ENCODE measurements at regions not wholly inside any gene's neighbourhood (a gene's known extent, or its start where the extent isn't known, plus 50 kb on each side); places are given as distances from the start of the nearest gene placed in this dataset.

- TF ChIP-seq GATAD2B (conservative IDR thresholded peaks at IDR 0.05; ENCODE audit: low read depth): no peak
- TF ChIP-seq CBX3 (IDR thresholded peaks at IDR 0.05; ENCODE audit: borderline replicate concordance, low read depth): no peak
These were observed 151.5 kb upstream of the ERCC4 start (continued) for GRCh38 chr16:13768471-13768870.

GRCh38 chr16:13770436-13770835 lies 149.5 kb upstream of the ERCC4 start:
- no peaks in the 10 kb centered on the region for H4K20me1 ChIP-seq (ENCODE audit: control insufficient read depth, insufficient read depth)
- no peak for FAIRE-seq
- TF ChIP-seq RB1 (IDR thresholded peaks at IDR 0.05; ENCODE audit: borderline replicate concordance): no peak
- no peak for TF ChIP-seq MAX (IDR thresholded peaks at IDR 0.05; ENCODE audit: low read depth, low read length)
- no peak for TF ChIP-seq WRNIP1 (IDR thresholded peaks at IDR 0.05; ENCODE audit: borderline replicate concordance, low read depth, low read length)
- TF ChIP-seq EED (IDR thresholded peaks at IDR 0.05; ENCODE audit: low read depth): no peak
- no peak for TF ChIP-seq BHLHE40 (IDR thresholded peaks at IDR 0.05; ENCODE audit: borderline replicate concordance in 1 of 2, low read depth in 2 of 2, low read length in 1 of 2)
- no peak for TF ChIP-seq HDAC2 (IDR thresholded peaks at IDR 0.05)
- no peak for TF ChIP-seq GATAD2B (conservative IDR thresholded peaks at IDR 0.05; ENCODE audit: low read depth)
- TF ChIP-seq TBL1XR1 (IDR thresholded peaks at IDR 0.05; ENCODE audit: low read depth, low read length): no peak
- TF ChIP-seq ZNF217 (IDR thresholded peaks at IDR 0.05): no peak
- no peak for TF ChIP-seq ETV6 (conservative IDR thresholded peaks at IDR 0.05 in 1 of 2, IDR thresholded peaks at IDR 0.05 in 1 of 2; ENCODE audit: borderline replicate concordance in 1 of 2, low read depth in 1 of 2)
- no peak for TF ChIP-seq RFX5 (IDR thresholded peaks at IDR 0.05; ENCODE audit: low read depth, low read length)
- in situ Hi-C loops (cut with MboI): no loop called here
- H3K4me2 ChIP-seq (ENCODE audit: control insufficient read depth, insufficient read depth): no peak overlapping the region
- H3K9me3 ChIP-seq (replicated peaks; ENCODE audit: control insufficient read depth, insufficient read depth, low read length): no peaks in the 10 kb centered on the region
- no peaks in the 10 kb centered on the region for H3K27me3 ChIP-seq (replicated peaks in 1 of 2; ENCODE audit: control insufficient read depth in 2 of 2, insufficient read depth in 2 of 2, low read length in 1 of 2)
- intact Hi-C loops (cut with micrococcal nuclease; ENCODE audit: unreplicated experiment): no loop called here
- BruUV-seq (replicated peaks): no TSS peak
- WGBS (ENCODE audit: insufficient coverage, insufficient replicate concordance, low lambda C conversion rate, missing lambda C conversion rate): 46% methylated on average over 5 of the region's 5 CpGs
- H3K4me3 ChIP-seq: no peak overlapping the region
- RAD21 ChIA-PET (ENCODE audit: unreplicated experiment): no interaction called here
- SMC1A ChIA-PET (ENCODE audit: uncharacterized antibody, unreplicated experiment): no interaction called here
- no peaks in the 10 kb centered on the region for H3K79me2 ChIP-seq (ENCODE audit: control insufficient read depth, insufficient read depth, low read length)
- POLR2A ChIA-PET: no interaction called here
- ATAC-seq: no peak
- DNase-seq (ENCODE audit: low read depth, low spot score): no peak
- no peak overlapping the region for H3K27ac ChIP-seq (ENCODE audit: control insufficient read depth, insufficient read depth)
- no peaks in the 10 kb centered on the region for H3K36me3 ChIP-seq (ENCODE audit: control insufficient read depth in 2 of 2, insufficient read depth in 2 of 2, low read length in 1 of 2)
- CTCF ChIA-PET: no interaction called here
- no peak overlapping the region for H2AFZ ChIP-seq (ENCODE audit: control insufficient read depth, low read depth, low read length)
- no peak overlapping the region for H3K9ac ChIP-seq (ENCODE audit: control insufficient read depth, insufficient read depth, low read length)
- H3K4me1 ChIP-seq (ENCODE audit: control insufficient read depth, insufficient read depth, low read length): no peaks in the 10 kb centered on the region
